ENCODE measurements at regions not wholly inside any gene's neighbourhood (a gene's known extent, or its start where the extent isn't known, plus 50 kb on each side); places are given as distances from the start of the nearest gene placed in this dataset.

- TF ChIP-seq MAX (IDR thresholded peaks at IDR 0.05) (no peak), CTCF (IDR thresholded peaks at IDR 0.05; ENCODE audit: low read depth, low read length, missing input control) (no peak), REST (IDR thresholded peaks at IDR 0.05) (no peak), EGR1 (IDR thresholded peaks at IDR 0.05; ENCODE audit: low read depth in 2 of 2) (no peak), SP1 (IDR thresholded peaks at IDR 0.05) (no peak), RAD21 (IDR thresholded peaks at IDR 0.05) (no peak), JUND (IDR thresholded peaks at IDR 0.05) (no peak), ATF3 (IDR thresholded peaks at IDR 0.05) (no peak), HNF4G (IDR thresholded peaks at IDR 0.05) (no peak), TAF1 (conservative IDR thresholded peaks at IDR 0.05) (no peak), NR2F2 (IDR thresholded peaks at IDR 0.05) (no peak), RXRA (IDR thresholded peaks at IDR 0.05) (no peak)
Measured at GRCh38 chr6:168756009-168756634, 315.1 kb downstream of the SMOC2 start.

Data from liver (tissue), 3 donors.